GM12878 (cell line): ENCODE measurements at regions not wholly inside any gene's neighbourhood (a gene's known extent, or its start where the extent isn't known, plus 50 kb on each side); places are given as distances from the start of the nearest gene placed in this dataset.

Experiments
- ATAC-seq: fragments of 200-7000 bp; cut with Tn5 transposase; 3 replicates; pipeline ENCODE4 v1.9.1; 2020; ENCODE audit warnings: mild to moderate bottlenecking, moderate library complexity
- BruUV-seq: library from RNA; stranded (reverse); fragments of 400-500 nt; replicated peaks from 2 replicates; lab custom pipeline; 2021; lab: Mats Ljungman, UMichigan
- CTCF ChIA-PET: fragments of 300-600 bp; sonication (Branson Sonifier 250); formaldehyde crosslinking; extraction: SDS; loops from one replicate; lab custom pipeline; 2021; ENCODE audit warnings: inconsistent platforms; lab: Yijun Ruan, JAX
- POLR2A ChIA-PET: fragments of 350-600 bp; formaldehyde crosslinking; extraction: SDS; loops from one replicate; lab custom pipeline; 2021; ENCODE audit warnings: inconsistent platforms; lab: Charles Lee
- RAD21 ChIA-PET: fragments of 300-600 bp; sonication (Branson Sonifier 250); formaldehyde crosslinking; loops from one replicate; lab custom pipeline; 2023; ENCODE audit warnings: antibody characterized with exemption; ENCODE audit not compliant: unreplicated experiment; lab: Charles Lee
- SMC1A ChIA-PET: fragments of 300-600 bp; sonication (Branson Sonifier 250); formaldehyde crosslinking; loops from one replicate; lab custom pipeline; 2023; ENCODE audit not compliant: unreplicated experiment, uncharacterized antibody; lab: Charles Lee
- DNase-seq: peaks from one replicate; pipeline ENCODE4 v3.0.0-alpha.2; 2011; ENCODE audit warnings: low read depth, low spot score
- FAIRE-seq: peaks from 3 replicates; lab custom pipeline; 2011; peaks lifted over from hg19 to GRCh38; lab: Jason Lieb, UNC
- H2AFZ ChIP-seq: 2 replicates; pipeline ENCODE4 v1.6.0; 2011; ENCODE audit warnings: low read depth, low read length, control low read depth; ENCODE audit not compliant: control insufficient read depth
- H3K27ac ChIP-seq: 2 replicates; pipeline ENCODE4 v1.5.1; 2011; ENCODE audit warnings: control low read depth; ENCODE audit not compliant: control insufficient read depth, insufficient read depth
- H3K27me3 ChIP-seq, 2 experiments: replicated peaks in 1 of 2; 2 replicates each; pipeline versions ENCODE4 v1.6.0 to v1.6.1; 2011; ENCODE audit warnings: low read length in 1 of 2; ENCODE audit not compliant: control insufficient read depth in 2 of 2, insufficient read depth in 2 of 2
- H3K36me3 ChIP-seq, 2 experiments: 2 replicates each; pipeline ENCODE4 v1.5.1; 2011; ENCODE audit warnings: low read length in 1 of 2; ENCODE audit not compliant: control insufficient read depth in 2 of 2, insufficient read depth in 2 of 2
- H3K4me1 ChIP-seq: 2 replicates; pipeline ENCODE4 v1.6.1; 2011; ENCODE audit warnings: mild to moderate bottlenecking, low read length, moderate library complexity, mixed read lengths; ENCODE audit not compliant: control insufficient read depth, insufficient read depth
- H3K4me2 ChIP-seq: 2 replicates; pipeline ENCODE4 v1.6.0; 2011; ENCODE audit warnings: control low read depth; ENCODE audit not compliant: control insufficient read depth, insufficient read depth
- H3K4me3 ChIP-seq: fragments of 200-600 bp; sonication (generic); 2 replicates; pipeline ENCODE4 v1.5.1; 2016
- H3K79me2 ChIP-seq: 2 replicates; pipeline ENCODE4 v1.6.0; 2011; ENCODE audit warnings: low read length; ENCODE audit not compliant: control insufficient read depth, insufficient read depth
- H3K9ac ChIP-seq: 2 replicates; pipeline ENCODE4 v1.8.0; 2011; ENCODE audit warnings: low read length, control low read depth, mixed read lengths; ENCODE audit not compliant: control insufficient read depth, insufficient read depth
- H3K9me3 ChIP-seq: replicated peaks from 3 replicates; pipeline ENCODE4 v1.5.1; 2011; ENCODE audit warnings: mild to moderate bottlenecking, low read length; ENCODE audit not compliant: control insufficient read depth, insufficient read depth
- H4K20me1 ChIP-seq: 2 replicates; pipeline ENCODE4 v1.6.0; 2011; ENCODE audit not compliant: control insufficient read depth, insufficient read depth
- CHD4 ChIP-seq: fragments of 200-600 bp; sonication (generic); IDR thresholded peaks from 2 replicates; pipeline ENCODE4 v1.6.1; 2016; ENCODE audit warnings: mild to moderate bottlenecking
- CREB1 ChIP-seq: IDR thresholded peaks from 2 replicates; pipeline ENCODE4 v1.6.1; 2012; ENCODE audit warnings: low read depth, mild to moderate bottlenecking, inconsistent platforms
- DPF2 ChIP-seq: fragments of 450-650 bp; IDR thresholded peaks from 2 replicates; pipeline ENCODE4 v1.6.1; 2017; ENCODE audit warnings: mild to moderate bottlenecking
- IRF4 ChIP-seq: IDR thresholded peaks from 2 replicates; pipeline ENCODE4 v1.6.1; 2011; ENCODE audit warnings: low read depth, low read length
- MEF2A ChIP-seq: IDR thresholded peaks from 2 replicates; pipeline ENCODE4 v1.6.1; 2011; ENCODE audit warnings: low read depth, mild to moderate bottlenecking, low read length, moderate library complexity; ENCODE audit not compliant: insufficient read depth
- NBN ChIP-seq: fragments of 450-650 bp; IDR thresholded peaks from 2 replicates; pipeline ENCODE4 v1.6.1; 2016
- NFIC ChIP-seq: IDR thresholded peaks from 2 replicates; pipeline ENCODE4 v1.6.1; 2012; ENCODE audit warnings: low read depth, mild to moderate bottlenecking, inconsistent platforms, low read length, moderate library complexity
- PAX8 ChIP-seq: fragments of 450-650 bp; IDR thresholded peaks from 2 replicates; pipeline ENCODE4 v1.6.1; 2017; ENCODE audit warnings: mild to moderate bottlenecking, moderate library complexity
- RBBP5 ChIP-seq: fragments of 200-600 bp; sonication (generic); conservative IDR thresholded peaks from 2 replicates; pipeline ENCODE4 v1.6.1; 2016
- RELA ChIP-seq: fragments of 450-650 bp; IDR thresholded peaks from 2 replicates; pipeline ENCODE4 v1.8.0; 2014; ENCODE audit warnings: borderline replicate concordance; ENCODE audit not compliant: partially characterized antibody
- SMC3 ChIP-seq: IDR thresholded peaks from 2 replicates; pipeline ENCODE4 v1.6.1; 2011; ENCODE audit warnings: low read length, improper control_type of control experiment, borderline replicate concordance
- SP1 ChIP-seq: IDR thresholded peaks from one replicate; pipeline ENCODE4 v1.6.1; 2011; ENCODE audit warnings: low read depth, low read length
- SREBF1 ChIP-seq: IDR thresholded peaks from 2 replicates; pipeline ENCODE4 v1.6.1; 2012; ENCODE audit warnings: mild to moderate bottlenecking, low read length
- WGBS: methylation state at CpG from one replicate; pipeline ENCODE4 v1.1.6; 2016; ENCODE audit warnings: low lambda C conversion rate; ENCODE audit not compliant: insufficient replicate concordance, insufficient coverage; ENCODE audit errors: missing lambda C conversion rate; 5-methylcytosine and 5-hydroxymethylcytosine counted together
- in situ Hi-C: fragments of 300-500 bp; cut with MboI; formaldehyde crosslinking; loops from 9 replicates; pipeline ENCODE4 v1.14.3; 2018; ENCODE audit warnings: mixed read lengths
- intact Hi-C: fragments of 100-400 bp; cut with micrococcal nuclease; formaldehyde crosslinking; loops from one replicate; pipeline ENCODE4 v1.14.2; 2022; ENCODE audit not compliant: unreplicated experiment
- TF ChIP-seq, protein P1 (sequence below): IDR thresholded peaks from 2 replicates; pipeline ENCODE4 v1.6.1; 2012; ENCODE audit warnings: mild to moderate bottlenecking, low read depth, low read length
- TF ChIP-seq, protein P2 (sequence below): fragments of 450-650 bp; IDR thresholded peaks from 2 replicates; pipeline ENCODE4 v1.6.1; 2017; ENCODE audit warnings: low read depth, mild to moderate bottlenecking, moderate library complexity
- TF ChIP-seq, protein P3 (sequence below): fragments of 150-350 bp; IDR thresholded peaks from 2 replicates; pipeline ENCODE4 v1.6.1; 2014; ENCODE audit warnings: mild to moderate bottlenecking, low read depth, low read length
- TF ChIP-seq, protein P4 (sequence below): fragments of 450-650 bp; IDR thresholded peaks from 2 replicates; pipeline ENCODE4 v1.6.1; 2017; ENCODE audit warnings: mild to moderate bottlenecking

DNA sequence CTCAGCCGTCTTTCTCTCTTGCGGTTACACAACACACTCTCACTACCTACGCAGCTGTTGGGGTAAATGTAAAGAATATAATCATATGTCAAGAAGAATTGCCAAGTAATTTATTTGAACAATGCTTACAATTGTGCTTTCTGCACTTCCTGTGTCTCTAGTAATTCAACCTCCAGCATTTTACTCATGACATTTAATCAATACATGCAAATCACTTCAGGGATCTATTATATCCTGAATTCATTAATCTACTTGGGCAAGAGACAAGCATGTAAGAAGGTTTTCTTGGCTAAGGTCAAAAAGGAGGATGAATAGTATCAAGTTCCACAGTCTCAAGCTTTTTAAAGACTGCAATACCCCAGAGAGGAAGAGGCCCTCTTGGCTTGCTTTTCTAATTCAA, 562.9 kb upstream of the ADARB2 start (continued):
- TF ChIP-seq NBN, result no peak
- no peak for TF ChIP-seq SMC3
- TF ChIP-seq RBBP5, result no peak

DNA sequence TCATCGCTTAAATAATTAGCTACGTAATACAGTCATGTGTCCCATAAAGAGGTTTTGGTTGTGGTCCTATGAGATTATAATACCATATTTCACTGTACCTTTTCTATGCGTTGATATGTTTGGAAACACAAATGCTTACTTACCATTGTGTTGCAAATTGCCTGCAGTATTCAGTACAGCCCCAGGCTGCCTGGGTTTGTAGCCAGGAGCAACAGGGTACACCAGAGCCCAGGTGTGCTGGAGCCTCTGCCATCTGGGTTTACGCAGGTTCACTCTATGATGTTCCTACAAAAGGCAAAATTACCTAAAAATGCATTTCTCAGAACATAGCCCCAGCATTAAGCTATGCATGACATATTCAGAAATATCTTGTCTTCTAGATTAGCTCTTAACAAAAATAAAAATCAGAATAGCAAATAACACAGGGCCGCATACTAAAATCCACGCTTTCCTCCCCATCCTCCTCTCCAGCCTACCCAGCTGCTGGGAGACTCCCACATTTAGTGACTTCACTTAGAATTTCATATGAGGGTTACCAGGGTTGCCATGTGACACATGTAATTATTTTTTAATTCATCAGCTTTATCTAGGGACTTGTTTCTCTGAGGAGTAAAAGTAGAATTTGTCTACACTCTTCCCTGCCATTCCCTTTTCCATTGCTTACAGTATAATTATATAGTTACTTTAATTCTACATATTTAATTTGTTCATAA, 559.0 kb upstream of the ADARB2 start:
- H3K36me3 ChIP-seq, result no peaks in the 10 kb centered on the region
- H3K27ac ChIP-seq, result no peak overlapping the region
- no peaks in the 10 kb centered on the region for H3K79me2 ChIP-seq
- POLR2A ChIA-PET, result no interaction called here
- no peak overlapping the region for H3K4me2 ChIP-seq
- in situ Hi-C loops, result no loop called here
- H3K9ac ChIP-seq, result no peak overlapping the region
- SMC1A ChIA-PET, result no interaction called here
- FAIRE-seq (no peak), DNase-seq (no peak), ATAC-seq (no peak)
- H3K4me3 ChIP-seq, result no peak overlapping the region
- no peaks in the 10 kb centered on the region for H3K27me3 ChIP-seq
- CTCF ChIA-PET, result no interaction called here
- intact Hi-C loops, result no loop called here
- RAD21 ChIA-PET, result no interaction called here
- H3K4me1 ChIP-seq, result no peaks in the 10 kb centered on the region
- no TSS peak for BruUV-seq
- no peak overlapping the region for H2AFZ ChIP-seq
- no peaks in the 10 kb centered on the region for H3K9me3 ChIP-seq
- H4K20me1 ChIP-seq, result no peaks in the 10 kb centered on the region
- WGBS, result 55% methylated on average over 6 of the region's 6 CpGs
- no peak for TF ChIP-seq PAX8
- TF ChIP-seq SREBF1, result no peak
- TF ChIP-seq RELA, result no peak
- TF ChIP-seq, protein P1, sequence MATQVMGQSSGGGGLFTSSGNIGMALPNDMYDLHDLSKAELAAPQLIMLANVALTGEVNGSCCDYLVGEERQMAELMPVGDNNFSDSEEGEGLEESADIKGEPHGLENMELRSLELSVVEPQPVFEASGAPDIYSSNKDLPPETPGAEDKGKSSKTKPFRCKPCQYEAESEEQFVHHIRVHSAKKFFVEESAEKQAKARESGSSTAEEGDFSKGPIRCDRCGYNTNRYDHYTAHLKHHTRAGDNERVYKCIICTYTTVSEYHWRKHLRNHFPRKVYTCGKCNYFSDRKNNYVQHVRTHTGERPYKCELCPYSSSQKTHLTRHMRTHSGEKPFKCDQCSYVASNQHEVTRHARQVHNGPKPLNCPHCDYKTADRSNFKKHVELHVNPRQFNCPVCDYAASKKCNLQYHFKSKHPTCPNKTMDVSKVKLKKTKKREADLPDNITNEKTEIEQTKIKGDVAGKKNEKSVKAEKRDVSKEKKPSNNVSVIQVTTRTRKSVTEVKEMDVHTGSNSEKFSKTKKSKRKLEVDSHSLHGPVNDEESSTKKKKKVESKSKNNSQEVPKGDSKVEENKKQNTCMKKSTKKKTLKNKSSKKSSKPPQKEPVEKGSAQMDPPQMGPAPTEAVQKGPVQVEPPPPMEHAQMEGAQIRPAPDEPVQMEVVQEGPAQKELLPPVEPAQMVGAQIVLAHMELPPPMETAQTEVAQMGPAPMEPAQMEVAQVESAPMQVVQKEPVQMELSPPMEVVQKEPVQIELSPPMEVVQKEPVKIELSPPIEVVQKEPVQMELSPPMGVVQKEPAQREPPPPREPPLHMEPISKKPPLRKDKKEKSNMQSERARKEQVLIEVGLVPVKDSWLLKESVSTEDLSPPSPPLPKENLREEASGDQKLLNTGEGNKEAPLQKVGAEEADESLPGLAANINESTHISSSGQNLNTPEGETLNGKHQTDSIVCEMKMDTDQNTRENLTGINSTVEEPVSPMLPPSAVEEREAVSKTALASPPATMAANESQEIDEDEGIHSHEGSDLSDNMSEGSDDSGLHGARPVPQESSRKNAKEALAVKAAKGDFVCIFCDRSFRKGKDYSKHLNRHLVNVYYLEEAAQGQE, result no peak
- no peak for TF ChIP-seq SP1
- TF ChIP-seq, protein P2, sequence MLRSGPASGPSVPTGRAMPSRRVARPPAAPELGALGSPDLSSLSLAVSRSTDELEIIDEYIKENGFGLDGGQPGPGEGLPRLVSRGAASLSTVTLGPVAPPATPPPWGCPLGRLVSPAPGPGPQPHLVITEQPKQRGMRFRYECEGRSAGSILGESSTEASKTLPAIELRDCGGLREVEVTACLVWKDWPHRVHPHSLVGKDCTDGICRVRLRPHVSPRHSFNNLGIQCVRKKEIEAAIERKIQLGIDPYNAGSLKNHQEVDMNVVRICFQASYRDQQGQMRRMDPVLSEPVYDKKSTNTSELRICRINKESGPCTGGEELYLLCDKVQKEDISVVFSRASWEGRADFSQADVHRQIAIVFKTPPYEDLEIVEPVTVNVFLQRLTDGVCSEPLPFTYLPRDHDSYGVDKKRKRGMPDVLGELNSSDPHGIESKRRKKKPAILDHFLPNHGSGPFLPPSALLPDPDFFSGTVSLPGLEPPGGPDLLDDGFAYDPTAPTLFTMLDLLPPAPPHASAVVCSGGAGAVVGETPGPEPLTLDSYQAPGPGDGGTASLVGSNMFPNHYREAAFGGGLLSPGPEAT, result no peak
- TF ChIP-seq IRF4, result no peak
- no peak for TF ChIP-seq MEF2A
- TF ChIP-seq NFIC, result no peak
- no peak for TF ChIP-seq CHD4
- TF ChIP-seq CREB1, result no peak
- TF ChIP-seq, protein P3, sequence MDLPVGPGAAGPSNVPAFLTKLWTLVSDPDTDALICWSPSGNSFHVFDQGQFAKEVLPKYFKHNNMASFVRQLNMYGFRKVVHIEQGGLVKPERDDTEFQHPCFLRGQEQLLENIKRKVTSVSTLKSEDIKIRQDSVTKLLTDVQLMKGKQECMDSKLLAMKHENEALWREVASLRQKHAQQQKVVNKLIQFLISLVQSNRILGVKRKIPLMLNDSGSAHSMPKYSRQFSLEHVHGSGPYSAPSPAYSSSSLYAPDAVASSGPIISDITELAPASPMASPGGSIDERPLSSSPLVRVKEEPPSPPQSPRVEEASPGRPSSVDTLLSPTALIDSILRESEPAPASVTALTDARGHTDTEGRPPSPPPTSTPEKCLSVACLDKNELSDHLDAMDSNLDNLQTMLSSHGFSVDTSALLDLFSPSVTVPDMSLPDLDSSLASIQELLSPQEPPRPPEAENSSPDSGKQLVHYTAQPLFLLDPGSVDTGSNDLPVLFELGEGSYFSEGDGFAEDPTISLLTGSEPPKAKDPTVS, result no peak
- TF ChIP-seq, protein P4, sequence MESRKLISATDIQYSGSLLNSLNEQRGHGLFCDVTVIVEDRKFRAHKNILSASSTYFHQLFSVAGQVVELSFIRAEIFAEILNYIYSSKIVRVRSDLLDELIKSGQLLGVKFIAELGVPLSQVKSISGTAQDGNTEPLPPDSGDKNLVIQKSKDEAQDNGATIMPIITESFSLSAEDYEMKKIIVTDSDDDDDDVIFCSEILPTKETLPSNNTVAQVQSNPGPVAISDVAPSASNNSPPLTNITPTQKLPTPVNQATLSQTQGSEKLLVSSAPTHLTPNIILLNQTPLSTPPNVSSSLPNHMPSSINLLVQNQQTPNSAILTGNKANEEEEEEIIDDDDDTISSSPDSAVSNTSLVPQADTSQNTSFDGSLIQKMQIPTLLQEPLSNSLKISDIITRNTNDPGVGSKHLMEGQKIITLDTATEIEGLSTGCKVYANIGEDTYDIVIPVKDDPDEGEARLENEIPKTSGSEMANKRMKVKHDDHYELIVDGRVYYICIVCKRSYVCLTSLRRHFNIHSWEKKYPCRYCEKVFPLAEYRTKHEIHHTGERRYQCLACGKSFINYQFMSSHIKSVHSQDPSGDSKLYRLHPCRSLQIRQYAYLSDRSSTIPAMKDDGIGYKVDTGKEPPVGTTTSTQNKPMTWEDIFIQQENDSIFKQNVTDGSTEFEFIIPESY, result no peak
- TF ChIP-seq DPF2, result no peak
